GM23338 (cell line): ENCODE measurements at regions not wholly inside any gene's neighbourhood (a gene's known extent, or its start where the extent isn't known, plus 50 kb on each side); places are given as distances from the start of the nearest gene placed in this dataset.

Source experiments
- CREB1 ChIP-seq: fragments of 250-450 bp; sonication (Bioruptor Pico); IDR thresholded peaks from 2 replicates; pipeline ENCODE4 v1.5.0; 2020; ENCODE audit warnings: low read depth, mild to moderate bottlenecking, moderate library complexity
- CTCF ChIP-seq, 2 experiments: fragments of 200-600 bp in 1 of 2; sonication (generic) in 1 of 2; conservative IDR thresholded peaks; 2 replicates each; pipeline versions ENCODE4 v1.5.1 to v1.6.1; 2016 to 2017; ENCODE audit warnings: antibody characterized with exemption in 2 of 2, low read depth in 2 of 2, mild to moderate bottlenecking in 2 of 2, moderate library complexity in 1 of 2
- EZH2 ChIP-seq: fragments of 200-600 bp; sonication (generic); IDR thresholded peaks from one replicate; pipeline ENCODE4 v1.8.0; 2017; ENCODE audit warnings: antibody characterized with exemption, mild to moderate bottlenecking, low read depth; ENCODE audit not compliant: unreplicated experiment
- EZH2phosphoT487 ChIP-seq: fragments of 200-600 bp; sonication (generic); IDR thresholded peaks from one replicate; pipeline ENCODE4 v1.8.1; 2018; ENCODE audit warnings: antibody characterized with exemption; ENCODE audit not compliant: unreplicated experiment
- JUNB ChIP-seq: IDR thresholded peaks from one replicate; pipeline ENCODE4 v1.6.1; 2016; ENCODE audit warnings: antibody characterized with exemption; ENCODE audit not compliant: unreplicated experiment
- POLR2AphosphoS5 ChIP-seq: IDR thresholded peaks from 2 replicates; pipeline ENCODE4 v1.6.1; 2016; ENCODE audit warnings: antibody characterized with exemption, low read depth
- REST ChIP-seq: IDR thresholded peaks from one replicate; pipeline ENCODE4 v1.6.1; 2018; ENCODE audit warnings: antibody characterized with exemption; ENCODE audit not compliant: unreplicated experiment
- ZNF114 ChIP-seq: fragments of 250-450 bp; sonication (Bioruptor Pico); IDR thresholded peaks from 2 replicates; pipeline ENCODE4 v1.5.0; 2020; ENCODE audit warnings: mild to moderate bottlenecking, moderate library complexity
- ZNF462 ChIP-seq: fragments of 250-450 bp; sonication (Bioruptor Pico); IDR thresholded peaks from 2 replicates; pipeline ENCODE4 v1.5.0; 2020; ENCODE audit warnings: mild to moderate bottlenecking, moderate library complexity

GRCh38 chr10:78868048-78868447, 200.7 kb upstream of the ZMIZ1 start:
- TF ChIP-seq CTCF (conservative IDR thresholded peaks at IDR 0.05; ENCODE audit: low read depth in 2 of 2) (no peak), EZH2phosphoT487 (no peak), EZH2 (no peak), POLR2AphosphoS5 (no peak), CREB1 (CRISPR knock-in tag) (no peak), REST (no peak), JUNB (no peak), ZNF114 (CRISPR knock-in tag) (no peak), ZNF462 (CRISPR knock-in tag) (no peak)
